ENCODE measurements at regions not wholly inside any gene's neighbourhood (a gene's known extent, or its start where the extent isn't known, plus 50 kb on each side); places are given as distances from the start of the nearest gene placed in this dataset.
"Not testable (repeated sequence)": the region's sequence is repeated elsewhere in the genome, so short reads cannot be mapped to it uniquely, and the experiment has no call there.

DNA sequence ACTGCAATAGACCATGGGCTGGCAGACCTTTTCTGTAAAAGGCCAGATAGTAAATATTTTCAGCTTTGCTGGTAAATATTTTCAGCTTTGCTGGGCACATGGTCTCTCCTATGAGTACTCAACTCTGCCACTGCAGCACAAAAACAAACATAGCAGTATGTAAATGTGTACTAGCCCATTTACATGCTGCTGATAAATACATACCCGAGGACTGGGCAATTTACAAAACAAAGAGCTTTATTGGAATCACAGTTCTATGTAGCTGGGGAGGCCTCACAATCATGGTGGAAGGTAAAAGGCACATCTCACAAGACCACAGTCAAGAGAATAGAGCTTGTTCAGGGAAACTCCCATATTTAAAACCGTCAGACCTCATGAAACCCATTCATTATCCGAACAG, 793.0 kb downstream of the EDEM1 start:
- DNase-seq (ENCODE audit: low spot score): no peak

DNA sequence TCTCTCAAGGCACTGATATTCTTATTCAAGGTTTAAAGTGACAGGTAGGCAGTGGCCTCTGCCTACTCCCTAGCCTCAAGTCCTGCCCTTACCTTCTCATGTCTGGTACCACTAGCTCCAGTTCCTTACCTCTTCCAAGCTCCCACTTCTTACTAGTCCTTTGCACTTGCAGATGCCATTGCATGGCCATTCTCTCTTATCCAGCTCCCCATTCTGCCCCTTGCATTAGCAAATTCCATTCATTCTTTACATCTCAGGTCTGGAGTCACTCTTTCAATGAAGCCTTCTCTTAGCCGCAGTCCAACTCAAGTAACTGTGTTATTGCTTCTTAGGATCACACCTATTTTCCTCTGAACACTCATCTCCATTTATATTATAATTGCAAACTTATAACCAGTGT, 807.1 kb downstream of the EDEM1 start:
- DNase-seq (ENCODE audit: low spot score): no peak

DNA sequence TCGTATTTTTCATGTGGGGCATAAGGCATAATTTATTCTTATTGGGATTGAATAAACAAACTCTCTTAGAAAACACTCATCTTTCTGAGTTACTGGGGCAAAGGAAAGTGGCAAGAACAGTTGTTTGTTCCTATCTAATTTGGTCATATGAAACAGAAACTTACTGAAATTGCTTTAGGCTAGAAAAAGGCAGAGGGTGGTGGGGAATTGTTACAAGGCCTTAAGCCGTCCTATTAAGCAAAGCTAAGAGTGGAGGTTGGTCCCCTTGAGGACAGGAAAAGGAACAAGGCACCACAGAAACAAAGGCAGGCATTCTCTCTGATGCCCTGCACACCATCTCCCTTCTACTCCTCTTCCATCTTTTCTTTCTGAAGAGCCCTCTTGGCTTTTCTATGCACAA, 830.9 kb downstream of the EDEM1 start:
- no peak for DNase-seq (ENCODE audit: low spot score)

DNA sequence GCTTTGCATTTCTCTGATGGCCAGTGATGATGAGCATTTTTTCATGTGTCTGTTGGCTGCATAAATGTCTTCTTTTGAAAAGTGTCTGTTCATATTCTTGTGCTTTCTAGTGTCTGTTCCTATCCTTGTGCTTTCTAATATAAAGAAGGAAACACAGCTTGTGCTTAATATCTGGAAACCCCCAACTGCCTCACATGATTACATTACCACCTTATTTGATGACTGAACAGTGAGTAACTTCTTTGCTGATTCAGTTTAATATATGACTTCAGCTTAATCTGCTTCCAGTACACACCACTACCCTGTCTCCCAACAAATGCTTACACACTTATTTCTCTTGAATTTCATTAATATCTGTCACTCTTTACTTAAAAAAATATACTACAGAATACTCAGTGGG, 835.1 kb downstream of the EDEM1 start:
- DNase-seq (ENCODE audit: low spot score): no peak

DNA sequence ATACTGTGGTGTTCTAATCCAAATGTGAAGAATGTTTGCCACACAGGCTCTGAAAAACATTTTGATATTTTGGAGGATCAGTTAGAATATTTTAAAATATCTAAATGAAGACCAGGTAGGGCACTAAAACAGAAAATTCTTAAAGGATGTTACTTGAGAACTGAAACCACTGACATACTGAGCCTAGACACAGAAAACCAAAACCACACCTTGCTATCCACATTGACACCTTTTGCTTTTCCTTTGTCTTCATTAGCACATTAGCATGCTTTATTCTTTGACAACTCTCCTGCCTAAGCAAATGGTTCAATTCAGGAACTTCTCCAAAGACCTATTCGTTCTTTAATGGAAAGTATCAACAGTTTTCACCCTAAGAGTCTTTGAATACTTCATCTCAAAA, 835.9 kb upstream of the GRM7 start:
- DNase-seq (ENCODE audit: low spot score): no peak

DNA sequence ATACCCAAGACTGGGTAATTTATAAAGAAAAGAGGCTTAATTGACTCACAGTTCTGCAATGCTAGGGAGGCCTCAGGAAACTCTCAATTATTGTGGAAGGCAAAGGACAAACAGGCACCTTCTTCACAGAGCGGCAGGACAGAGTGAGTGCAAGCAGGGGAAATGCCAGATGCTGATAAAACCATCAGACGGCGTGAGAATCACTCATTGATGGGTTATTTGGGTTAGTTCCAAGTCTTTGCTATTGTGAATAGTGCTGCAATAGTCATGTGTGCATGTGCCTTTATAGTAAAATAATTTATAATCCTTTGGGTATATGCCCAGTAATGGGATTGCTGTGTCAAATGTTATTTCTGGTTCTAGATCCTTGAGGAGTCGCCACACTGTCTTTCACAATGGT, 830.3 kb upstream of the GRM7 start:
- not testable (repeated sequence) for DNase-seq (ENCODE audit: low spot score)

DNA sequence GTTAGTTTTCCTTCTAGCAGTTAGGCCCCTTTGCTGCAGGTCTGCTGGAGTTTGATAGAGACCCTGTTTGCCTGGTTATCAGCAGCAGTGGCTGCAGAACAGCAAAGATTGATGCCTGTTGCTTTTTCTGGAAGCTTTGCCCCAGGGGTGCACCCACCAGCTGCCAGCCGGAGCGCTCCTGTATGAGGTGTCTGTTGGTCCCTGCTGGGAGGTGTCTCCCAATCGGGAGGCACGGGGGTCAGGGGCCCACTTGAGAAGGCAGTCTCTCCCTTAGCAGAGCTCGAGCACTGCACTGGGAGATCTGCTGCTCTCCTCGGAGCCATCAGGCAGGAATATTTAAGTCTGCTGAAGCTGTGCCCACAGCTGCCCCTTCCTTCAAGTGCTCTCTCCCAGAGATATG, 825.3 kb upstream of the GRM7 start:
- DNase-seq (ENCODE audit: low spot score): no peak

DNA sequence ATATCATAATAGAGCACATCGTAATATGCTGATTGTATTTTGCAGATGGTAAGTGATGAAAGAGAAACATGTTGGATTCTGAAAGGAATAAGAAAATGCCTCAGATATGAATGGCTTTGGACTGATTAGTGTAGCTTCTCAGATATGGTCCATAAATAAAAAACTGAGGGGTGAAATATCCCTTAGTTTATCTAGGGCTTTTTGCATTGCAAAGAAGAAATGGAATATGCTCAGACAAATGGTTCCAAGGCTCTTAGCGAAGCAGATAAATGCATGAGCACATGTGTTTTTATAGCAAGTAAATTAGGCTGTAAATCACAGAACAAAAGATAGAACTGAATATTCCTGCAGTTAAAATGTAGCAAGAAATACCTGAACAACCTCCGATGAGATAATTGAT, 820.9 kb upstream of the GRM7 start:
- DNase-seq (ENCODE audit: low spot score): no peak

DNA sequence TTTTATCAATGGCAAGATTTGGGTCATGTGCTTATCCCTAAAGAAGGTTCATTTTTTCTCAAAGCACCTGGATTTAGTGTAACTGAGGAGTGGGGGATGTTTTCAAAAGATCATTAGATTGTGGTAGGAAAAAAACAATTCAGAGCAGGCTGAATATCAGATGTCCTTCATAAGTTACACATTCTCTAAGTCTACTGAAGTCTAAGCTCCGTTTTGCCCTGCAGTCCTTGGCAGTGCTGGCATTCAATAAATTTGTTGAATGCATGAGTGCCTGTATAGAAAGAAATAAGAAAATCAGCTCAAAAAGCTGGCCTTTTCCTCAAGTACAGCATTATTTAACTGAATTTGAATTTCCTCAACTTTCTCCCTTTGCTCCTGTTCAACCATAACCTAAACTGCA, 819.0 kb upstream of the GRM7 start:
- no peak for DNase-seq (ENCODE audit: low spot score)

DNA sequence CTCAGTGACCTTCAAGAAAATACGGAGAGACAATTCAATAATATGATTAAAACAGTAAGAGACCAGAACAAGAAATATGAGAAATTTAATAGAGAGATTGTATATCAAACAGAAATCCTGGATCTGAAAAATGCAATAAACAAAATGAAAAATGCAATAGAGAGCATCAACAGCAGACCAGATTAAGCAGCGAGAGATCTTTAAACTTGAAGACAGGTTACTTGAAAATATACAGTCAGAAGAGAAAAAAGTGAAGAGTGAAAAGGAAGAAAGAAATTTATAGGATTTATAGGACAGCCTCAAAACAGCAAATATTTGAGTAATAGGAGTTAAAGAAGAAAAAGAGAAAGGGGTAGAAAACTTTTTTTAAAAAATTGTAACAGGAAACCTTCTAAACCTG, 813.9 kb upstream of the GRM7 start:
- DNase-seq (ENCODE audit: low spot score): no peak

DNA sequence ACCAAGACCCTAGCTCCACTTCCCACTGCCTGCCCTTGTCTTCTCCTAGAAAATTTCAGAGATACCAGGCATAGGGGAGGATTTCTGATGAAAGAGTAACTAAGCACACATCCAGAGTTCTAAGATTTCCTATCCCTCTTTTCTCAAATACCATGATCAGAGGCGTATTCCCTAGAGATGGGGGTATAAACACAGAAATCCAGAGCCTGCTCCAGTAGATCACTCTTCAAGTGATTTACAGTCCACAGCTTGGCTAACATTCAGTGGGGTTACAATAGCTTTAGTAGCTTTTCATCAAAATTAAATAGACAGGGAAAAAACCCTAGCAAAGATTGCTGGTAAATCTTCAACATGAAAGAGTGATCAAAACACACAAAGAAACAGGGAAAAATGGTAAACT, 800.7 kb upstream of the GRM7 start:
- DNase-seq (ENCODE audit: low spot score): no peak

DNA sequence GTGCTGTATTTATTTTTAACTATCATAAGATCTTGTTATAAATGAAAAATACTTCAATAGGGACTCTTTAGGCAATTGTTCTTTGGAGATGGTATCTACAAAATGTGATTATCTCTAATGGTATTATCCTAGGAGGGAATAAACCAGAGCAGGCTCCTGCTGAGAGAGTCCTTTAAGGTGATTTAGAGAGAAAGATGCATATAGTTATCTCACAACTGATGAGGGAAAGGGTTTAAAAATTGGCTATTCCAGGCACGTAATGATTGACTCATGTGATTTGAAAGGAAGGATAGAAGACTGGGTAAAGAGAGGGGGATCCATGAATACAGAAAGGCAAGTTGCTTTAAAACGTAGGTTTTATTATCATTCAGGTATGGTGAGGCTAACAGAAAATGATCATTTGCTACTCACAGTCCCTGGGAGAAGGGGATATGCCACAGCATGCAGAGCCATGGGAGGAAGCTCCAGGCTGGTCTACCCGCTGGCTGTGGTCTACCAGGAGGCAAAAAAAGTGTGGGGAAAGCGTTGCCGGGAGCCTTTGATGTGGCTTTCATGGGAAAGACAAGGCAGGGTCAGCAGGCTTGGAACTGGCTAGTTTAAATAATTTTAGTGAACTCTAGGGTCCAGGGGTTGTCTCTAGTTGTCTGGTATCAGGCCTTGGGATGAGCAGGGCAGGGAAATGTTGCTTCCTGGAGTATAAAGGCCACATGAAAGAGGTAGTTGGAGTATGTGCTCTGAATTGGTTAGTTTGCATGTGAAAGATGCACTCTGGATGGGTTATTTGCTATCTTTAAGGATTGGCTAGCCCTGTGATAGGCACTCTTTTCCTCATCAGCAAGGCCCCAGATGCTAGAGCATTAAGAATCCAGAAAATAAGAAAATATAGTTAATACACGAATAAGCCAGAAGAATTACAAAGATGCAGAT, 798.4 kb upstream of the GRM7 start:
- no peak for DNase-seq (ENCODE audit: low spot score)

DNA sequence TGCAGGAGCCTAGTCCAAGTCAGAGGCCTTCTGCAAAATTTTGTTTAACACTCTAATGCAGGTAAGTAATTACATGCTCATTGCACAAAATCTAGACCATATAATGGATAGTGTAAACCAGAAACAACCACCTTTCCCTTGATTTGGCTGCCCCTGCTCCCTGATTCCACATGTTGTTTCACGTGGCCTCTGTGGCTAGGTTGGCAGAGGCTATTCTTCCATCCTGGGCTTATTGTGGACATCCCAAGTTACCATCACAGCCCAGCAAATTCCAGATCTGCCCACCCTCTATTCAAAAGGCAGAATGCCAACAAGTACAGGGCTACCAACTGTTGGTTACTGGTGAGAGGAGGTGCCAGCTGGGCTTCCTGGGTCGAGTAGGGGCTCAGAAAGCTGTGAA, 794.5 kb upstream of the GRM7 start:
- DNase-seq (ENCODE audit: low spot score): no peak

DNA sequence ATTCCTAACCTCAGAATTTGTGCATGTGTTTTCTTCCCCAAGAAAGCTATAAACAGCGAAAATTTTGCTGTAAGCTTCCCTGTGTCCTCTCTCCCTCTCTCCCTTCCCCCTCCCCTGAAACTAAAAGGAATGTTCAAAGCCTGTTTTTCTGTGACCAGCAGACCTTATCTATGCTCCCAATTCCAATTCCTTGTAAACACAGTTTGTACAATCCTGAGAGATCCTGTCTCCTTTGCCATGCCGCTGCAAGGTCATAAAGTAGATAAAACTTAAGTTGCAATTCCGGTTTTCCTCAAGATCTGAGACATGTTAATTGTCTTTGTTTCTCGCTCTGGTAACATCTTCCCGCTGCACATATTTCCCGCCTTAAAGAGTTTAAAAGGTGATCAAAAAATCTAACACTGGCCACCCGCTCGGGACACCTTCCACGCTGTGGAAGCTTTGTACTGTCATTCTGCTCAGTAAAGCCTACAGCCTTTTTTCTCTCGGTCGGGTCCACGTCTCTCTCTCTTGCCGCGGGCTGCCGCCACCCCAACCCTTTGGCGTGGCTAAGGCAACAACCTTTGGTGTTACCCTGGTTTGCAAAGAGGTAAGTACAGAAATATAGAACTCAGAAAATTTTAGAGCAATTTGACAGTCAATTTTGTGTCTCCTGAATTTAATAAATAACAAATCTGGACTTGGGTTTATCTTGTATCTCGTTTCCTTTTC, 793.9 kb upstream of the GRM7 start:
- DNase-seq (ENCODE audit: low spot score): not testable (repeated sequence)

DNA sequence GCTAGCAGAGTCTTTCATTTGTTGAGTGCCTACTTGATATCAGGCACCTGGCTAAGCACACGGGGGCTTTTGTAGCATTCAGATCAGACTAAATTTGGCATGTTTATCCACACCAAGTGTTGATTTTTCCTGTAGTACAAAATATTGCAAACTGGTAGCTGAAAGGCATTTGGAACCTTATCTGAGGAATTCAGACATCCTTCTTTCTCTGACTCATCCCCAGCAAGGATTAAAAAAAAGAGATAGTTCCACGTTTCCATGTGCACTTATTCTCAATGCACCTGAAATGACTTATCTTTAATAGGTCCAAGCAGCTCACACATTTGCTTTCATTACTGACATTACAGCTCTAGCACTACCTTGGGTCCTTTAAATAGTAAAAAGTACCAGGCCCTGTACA, 786.0 kb upstream of the GRM7 start:
- no peak for DNase-seq (ENCODE audit: low spot score)

DNA sequence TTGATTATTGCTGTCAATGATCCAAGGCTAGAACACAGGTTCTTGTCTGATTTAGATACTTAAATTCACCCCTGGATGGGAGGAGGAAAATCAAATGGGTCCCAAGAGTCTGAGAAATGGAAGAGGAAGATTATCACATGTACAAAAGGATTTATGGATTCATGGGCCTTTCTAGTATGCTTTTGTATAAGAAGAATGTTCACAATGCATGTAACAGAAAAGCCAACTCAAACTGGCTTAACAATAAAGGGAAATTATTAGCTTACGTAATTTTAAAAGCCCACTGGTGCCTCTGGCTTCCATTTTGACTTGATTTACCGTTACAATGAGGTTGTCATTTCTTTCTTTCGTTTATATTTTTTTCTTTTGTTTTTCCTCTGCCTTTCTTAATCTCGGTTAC, 782.5 kb upstream of the GRM7 start:
- no peak for DNase-seq (ENCODE audit: low spot score)

DNA sequence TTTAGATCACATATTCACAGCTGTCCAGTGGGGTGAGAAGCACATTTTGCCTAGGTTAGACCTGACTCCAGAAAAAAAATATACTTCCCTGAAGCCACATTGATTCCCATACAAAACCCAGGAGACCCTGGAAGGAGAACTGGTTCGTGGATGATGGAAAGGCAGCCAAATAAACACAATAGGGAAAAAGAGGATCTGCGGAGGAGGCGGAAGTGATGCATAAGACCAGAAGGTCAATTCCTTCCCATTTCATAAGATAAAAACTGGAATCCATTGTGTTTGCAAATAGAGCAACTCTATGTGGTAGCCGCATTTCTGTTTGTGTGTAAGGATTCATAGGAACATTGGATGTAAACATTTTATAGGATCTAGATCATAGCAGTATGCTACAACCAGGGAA, 781.9 kb upstream of the GRM7 start:
- DNase-seq (ENCODE audit: low spot score): no peak

DNA sequence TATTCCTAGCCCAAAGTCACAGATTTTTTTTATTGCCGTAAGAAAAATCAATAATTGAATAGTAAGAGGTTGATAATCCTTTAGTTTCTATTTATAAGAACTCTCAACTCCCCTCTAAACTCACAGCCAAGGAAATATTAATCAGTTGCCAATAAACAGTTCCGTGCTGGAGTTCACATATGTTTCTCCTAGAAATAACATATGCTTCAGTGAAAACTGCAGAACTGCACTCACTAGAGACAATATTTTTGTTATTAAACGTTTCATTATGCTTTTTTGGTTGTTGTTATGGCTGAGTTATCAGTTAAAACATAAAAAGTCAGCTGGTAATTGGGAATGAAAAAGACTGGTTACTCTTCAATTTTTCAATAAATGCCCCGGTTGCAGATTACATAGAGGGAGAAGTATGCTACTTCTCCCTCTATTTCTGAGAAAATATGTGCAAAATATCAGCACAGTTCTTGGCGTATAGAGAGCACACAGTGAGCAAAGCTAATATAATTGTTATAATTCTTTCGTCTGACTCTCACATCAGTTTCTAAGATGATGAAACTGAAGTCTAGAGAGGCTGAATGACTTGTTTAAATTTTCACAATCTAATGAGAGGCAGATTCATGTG, 781.2 kb upstream of the GRM7 start:
- no peak for DNase-seq (ENCODE audit: low spot score)

DNA sequence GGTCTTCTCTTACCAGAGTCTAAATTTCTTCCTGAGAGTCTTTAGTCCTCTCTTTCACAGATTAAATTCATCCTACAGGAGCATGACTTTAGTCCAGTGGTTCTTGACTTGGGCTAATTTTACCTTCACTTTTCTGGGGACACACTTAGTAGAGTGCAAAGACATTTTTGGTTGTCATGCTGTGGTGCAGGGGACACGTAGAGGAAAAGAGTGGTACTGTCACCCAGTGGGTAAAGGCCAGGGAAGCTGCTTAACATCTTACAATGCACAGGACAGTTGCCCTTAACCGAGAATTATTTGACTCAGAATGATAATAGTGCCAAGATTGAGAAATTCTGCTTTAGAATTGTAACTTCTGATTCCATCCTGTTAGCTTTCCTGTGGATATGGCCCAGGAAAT, 772.5 kb upstream of the GRM7 start:
- DNase-seq (ENCODE audit: low spot score): no peak

DNA sequence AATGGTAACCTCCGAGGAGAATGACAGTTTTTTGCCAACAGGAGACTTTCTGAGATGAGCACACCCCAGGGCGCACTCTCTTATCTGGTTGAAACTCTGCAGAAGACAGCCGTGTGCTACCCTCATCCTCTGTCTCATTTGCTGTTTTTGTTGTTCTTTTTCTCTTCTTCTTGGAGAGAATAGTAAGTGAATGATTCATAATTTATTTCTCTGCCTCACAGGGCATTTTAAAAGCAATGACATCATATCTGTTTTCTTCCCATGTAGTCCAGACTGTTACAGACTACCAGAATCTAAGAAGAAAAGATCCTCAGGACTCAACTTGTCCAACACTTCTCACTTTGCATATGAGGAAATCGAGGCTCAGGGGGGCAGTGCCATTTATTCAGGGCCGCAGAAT, 771.1 kb upstream of the GRM7 start:
- no peak for DNase-seq (ENCODE audit: low spot score)

DNA sequence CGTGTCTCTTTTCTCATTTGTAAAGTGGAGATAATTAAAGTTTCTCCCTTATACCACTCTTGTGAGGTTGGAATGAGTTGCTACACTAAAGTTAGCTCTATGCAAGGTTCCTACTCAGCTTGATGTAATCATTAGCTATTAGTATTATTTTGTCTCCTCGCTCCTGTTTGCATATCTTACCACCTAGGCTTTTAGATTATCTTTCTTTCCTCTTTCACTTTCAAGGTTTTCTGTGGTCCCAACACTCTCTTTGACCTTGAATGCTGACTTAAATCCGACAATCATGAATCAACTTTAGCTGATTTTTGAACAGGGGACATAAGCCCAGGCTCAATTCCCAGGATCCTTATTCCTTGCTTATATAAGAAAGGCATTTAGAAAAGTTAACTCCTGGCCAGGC, 769.7 kb upstream of the GRM7 start:
- no peak for DNase-seq (ENCODE audit: low spot score)

DNA sequence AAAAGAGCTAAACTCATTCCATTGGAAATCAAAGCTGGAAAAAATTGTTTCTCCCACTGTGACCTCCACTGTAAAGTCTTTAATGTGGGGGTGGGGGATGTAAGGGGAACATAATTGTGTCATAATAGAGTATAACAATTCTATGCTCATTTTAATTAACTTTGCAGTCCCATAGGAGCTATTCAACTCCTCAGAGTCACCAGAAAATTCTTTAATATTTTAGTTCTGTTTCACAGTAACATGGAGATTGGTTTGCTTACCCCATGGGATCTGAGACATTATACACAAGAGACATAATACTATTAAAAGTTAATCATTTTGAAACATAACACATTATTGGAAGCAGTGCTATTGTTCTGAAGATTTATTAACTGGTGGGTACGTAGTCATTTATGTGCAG, 765.9 kb upstream of the GRM7 start:
- no peak for DNase-seq (ENCODE audit: low spot score)

DNA sequence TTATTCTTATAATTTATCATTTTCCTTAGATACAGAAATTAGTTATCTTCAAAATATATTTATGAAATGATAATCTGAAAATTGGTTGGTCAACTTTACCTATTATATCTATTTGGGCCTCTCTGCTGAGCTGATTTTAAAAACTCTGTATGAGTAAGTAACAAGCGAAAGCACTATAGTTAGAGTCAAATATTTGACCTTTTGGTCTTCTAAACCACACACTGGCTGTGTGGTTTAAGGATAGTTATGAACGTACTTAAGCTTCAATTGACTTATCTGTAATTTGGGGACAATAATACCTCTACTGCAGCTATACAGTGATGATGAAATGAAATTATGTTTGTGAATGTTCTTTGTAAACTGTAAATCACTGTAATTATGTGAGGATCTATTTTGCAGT, 763.9 kb upstream of the GRM7 start:
- DNase-seq (ENCODE audit: low spot score): no peak

Data from HuH-7.5 (cell line).